ENCODE measurements at regions not wholly inside any gene's neighbourhood (a gene's known extent, or its start where the extent isn't known, plus 50 kb on each side); places are given as distances from the start of the nearest gene placed in this dataset.

- ChIA-PET POLR2A (no interaction called here), CTCF (interaction anchor here (1.1 kb wide), 1 partner anchor 115 kb away, joined by 3 read pairs; no protein-coding TSS in a partner anchor)
- TF ChIP-seq, protein P1, sequence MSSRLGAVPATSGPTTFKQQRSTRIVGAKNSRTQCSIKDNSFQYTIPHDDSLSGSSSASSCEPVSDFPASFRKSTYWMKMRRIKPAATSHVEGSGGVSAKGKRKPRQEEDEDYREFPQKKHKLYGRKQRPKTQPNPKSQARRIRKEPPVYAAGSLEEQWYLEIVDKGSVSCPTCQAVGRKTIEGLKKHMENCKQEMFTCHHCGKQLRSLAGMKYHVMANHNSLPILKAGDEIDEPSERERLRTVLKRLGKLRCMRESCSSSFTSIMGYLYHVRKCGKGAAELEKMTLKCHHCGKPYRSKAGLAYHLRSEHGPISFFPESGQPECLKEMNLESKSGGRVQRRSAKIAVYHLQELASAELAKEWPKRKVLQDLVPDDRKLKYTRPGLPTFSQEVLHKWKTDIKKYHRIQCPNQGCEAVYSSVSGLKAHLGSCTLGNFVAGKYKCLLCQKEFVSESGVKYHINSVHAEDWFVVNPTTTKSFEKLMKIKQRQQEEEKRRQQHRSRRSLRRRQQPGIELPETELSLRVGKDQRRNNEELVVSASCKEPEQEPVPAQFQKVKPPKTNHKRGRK (CRISPR knock-in tag; IDR thresholded peaks at IDR 0.05; ENCODE audit: borderline replicate concordance) = no peak
- TF ChIP-seq EMX1 (CRISPR knock-in tag; IDR thresholded peaks at IDR 0.05) (no peak), MXD4 (CRISPR knock-in tag; IDR thresholded peaks at IDR 0.05; ENCODE audit: borderline replicate concordance) (no peak), FOXJ3 (CRISPR knock-in tag; IDR thresholded peaks at IDR 0.05; ENCODE audit: borderline replicate concordance) (no peak), CTCF (IDR thresholded peaks at IDR 0.05) (no peak), E2F5 (CRISPR knock-in tag; IDR thresholded peaks at IDR 0.05) (no peak), SMAD3 (CRISPR knock-in tag; IDR thresholded peaks at IDR 0.05; ENCODE audit: borderline replicate concordance) (no peak), NFATC4 (CRISPR knock-in tag; IDR thresholded peaks at IDR 0.05) (no peak), ZNF396 (CRISPR knock-in tag; IDR thresholded peaks at IDR 0.05; ENCODE audit: borderline replicate concordance) (no peak), PRRX2 (CRISPR knock-in tag; IDR thresholded peaks at IDR 0.05) (no peak), ZBTB21 (CRISPR knock-in tag; IDR thresholded peaks at IDR 0.05; ENCODE audit: borderline replicate concordance) (no peak), JAZF1 (CRISPR knock-in tag; IDR thresholded peaks at IDR 0.05) (no peak), SP1 (CRISPR knock-in tag; conservative IDR thresholded peaks at IDR 0.05) (no peak), ELF4 (CRISPR knock-in tag; IDR thresholded peaks at IDR 0.05; ENCODE audit: low read depth) (no peak), OVOL2 (CRISPR knock-in tag; IDR thresholded peaks at IDR 0.05; ENCODE audit: borderline replicate concordance) (no peak), ETV6 (CRISPR knock-in tag; IDR thresholded peaks at IDR 0.05) (no peak), GABPB1 (CRISPR knock-in tag; IDR thresholded peaks at IDR 0.05) (no peak)
- TF ChIP-seq, protein P2, sequence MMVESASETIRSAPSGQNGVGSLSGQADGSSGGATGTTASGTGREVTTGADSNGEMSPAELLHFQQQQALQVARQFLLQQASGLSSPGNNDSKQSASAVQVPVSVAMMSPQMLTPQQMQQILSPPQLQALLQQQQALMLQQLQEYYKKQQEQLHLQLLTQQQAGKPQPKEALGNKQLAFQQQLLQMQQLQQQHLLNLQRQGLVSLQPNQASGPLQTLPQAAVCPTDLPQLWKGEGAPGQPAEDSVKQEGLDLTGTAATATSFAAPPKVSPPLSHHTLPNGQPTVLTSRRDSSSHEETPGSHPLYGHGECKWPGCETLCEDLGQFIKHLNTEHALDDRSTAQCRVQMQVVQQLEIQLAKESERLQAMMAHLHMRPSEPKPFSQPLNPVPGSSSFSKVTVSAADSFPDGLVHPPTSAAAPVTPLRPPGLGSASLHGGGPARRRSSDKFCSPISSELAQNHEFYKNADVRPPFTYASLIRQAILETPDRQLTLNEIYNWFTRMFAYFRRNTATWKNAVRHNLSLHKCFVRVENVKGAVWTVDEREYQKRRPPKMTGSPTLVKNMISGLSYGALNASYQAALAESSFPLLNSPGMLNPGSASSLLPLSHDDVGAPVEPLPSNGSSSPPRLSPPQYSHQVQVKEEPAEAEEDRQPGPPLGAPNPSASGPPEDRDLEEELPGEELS (CRISPR knock-in tag; IDR thresholded peaks at IDR 0.05) = no peak
- TF ChIP-seq, protein P3, sequence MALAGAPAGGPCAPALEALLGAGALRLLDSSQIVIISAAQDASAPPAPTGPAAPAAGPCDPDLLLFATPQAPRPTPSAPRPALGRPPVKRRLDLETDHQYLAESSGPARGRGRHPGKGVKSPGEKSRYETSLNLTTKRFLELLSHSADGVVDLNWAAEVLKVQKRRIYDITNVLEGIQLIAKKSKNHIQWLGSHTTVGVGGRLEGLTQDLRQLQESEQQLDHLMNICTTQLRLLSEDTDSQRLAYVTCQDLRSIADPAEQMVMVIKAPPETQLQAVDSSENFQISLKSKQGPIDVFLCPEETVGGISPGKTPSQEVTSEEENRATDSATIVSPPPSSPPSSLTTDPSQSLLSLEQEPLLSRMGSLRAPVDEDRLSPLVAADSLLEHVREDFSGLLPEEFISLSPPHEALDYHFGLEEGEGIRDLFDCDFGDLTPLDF (CRISPR knock-in tag; IDR thresholded peaks at IDR 0.05) = no peak
- ATAC-seq (no peak), DNase-seq (ENCODE audit: low spot score) (no peak)
- no peak overlapping the region for H3K4me3 Mint-ChIP-seq
- no peaks in the 10 kb centered on the region for H3K4me1 Mint-ChIP-seq
- H3K9me3 Mint-ChIP-seq = no peaks in the 10 kb centered on the region
- H3K36me3 Mint-ChIP-seq = no peaks in the 10 kb centered on the region; the same call in 1 of the 2 replicates
- H3K27ac Mint-ChIP-seq = no peak overlapping the region
- no peaks in the 10 kb centered on the region for H3K27me3 Mint-ChIP-seq (ENCODE audit: low read depth)
These were observed 219.3 kb downstream of the GLI2 start for GRCh38 chr2:120954939-120955338.

- Mint-ChIP-seq H3K27me3 (ENCODE audit: low read depth) (no peaks in the 10 kb centered on the region), H3K4me3 (no peak overlapping the region), H3K4me1 (no peaks in the 10 kb centered on the region), H3K27ac (peak overlapping the region; percentile 55; the same call in 1 of the 2 replicates), H3K9me3 (no peaks in the 10 kb centered on the region), H3K36me3 (no peaks in the 10 kb centered on the region; the same call in 1 of the 2 replicates)
- ChIA-PET POLR2A (interaction anchor here (1.9 kb wide), 1 partner anchor 119 kb away, joined by 7 read pairs; no protein-coding TSS in a partner anchor), CTCF (interaction anchor here (1.1 to 5.2 kb wide), 3 partner anchors 76 to 260 kb away, joined by 3 to 42 read pairs (median 3); no protein-coding TSS in a partner anchor)
- no peak for ATAC-seq
- DNase-seq (ENCODE audit: low spot score) = no peak
- TF ChIP-seq NFE2L1 (CRISPR knock-in tag; IDR thresholded peaks at IDR 0.05) (no peak), ESRRA (CRISPR knock-in tag; IDR thresholded peaks at IDR 0.05; ENCODE audit: borderline replicate concordance) (no peak), SP1 (CRISPR knock-in tag; conservative IDR thresholded peaks at IDR 0.05) (no peak), PREB (CRISPR knock-in tag; IDR thresholded peaks at IDR 0.05; ENCODE audit: borderline replicate concordance) (no peak), RELA (CRISPR knock-in tag; IDR thresholded peaks at IDR 0.05; ENCODE audit: borderline replicate concordance) (no peak)
- TF ChIP-seq, protein P4, sequence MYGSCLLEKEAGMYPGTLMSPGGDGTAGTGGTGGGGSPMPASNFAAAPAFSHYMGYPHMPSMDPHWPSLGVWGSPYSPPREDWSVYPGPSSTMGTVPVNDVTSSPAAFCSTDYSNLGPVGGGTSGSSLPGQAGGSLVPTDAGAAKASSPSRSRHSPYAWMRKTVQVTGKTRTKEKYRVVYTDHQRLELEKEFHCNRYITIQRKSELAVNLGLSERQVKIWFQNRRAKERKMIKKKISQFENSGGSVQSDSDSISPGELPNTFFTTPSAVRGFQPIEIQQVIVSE (CRISPR knock-in tag; IDR thresholded peaks at IDR 0.05; ENCODE audit: borderline replicate concordance) = no peak
- TF ChIP-seq, protein P5, sequence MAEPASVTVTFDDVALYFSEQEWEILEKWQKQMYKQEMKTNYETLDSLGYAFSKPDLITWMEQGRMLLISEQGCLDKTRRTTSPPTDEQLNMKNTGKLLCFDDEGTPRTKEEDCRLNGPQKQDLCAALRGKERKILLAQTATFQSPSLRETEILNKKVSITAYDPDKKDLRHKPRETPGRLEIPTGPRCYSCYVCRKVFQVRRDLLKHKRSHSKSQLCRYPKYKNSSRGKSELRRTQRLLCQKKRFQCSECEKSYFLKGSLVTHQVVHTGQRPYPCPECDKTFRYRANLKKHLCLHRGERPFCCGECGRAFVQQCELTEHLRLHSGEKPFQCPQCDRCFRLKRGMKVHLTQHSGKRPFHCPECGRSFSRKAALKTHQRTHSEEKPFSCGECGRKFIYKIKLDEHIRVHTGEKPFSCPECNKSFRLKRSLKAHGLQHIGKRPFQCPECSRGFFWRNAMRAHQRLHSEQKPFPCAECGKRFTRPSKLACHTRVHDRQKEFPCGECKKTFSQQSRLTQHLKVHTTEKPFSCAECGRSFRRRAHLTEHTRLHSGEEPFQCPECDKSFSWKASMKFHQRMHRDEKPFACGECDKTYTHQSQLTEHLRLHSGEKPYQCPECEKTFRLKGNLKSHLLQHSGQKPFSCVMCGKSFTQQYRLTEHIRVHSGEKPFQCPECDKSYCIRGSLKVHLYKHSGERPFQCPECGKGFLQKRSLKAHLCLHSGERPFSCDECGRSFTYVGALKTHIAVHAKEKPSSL (CRISPR knock-in tag; conservative IDR thresholded peaks at IDR 0.05) = no peak
These were observed 219.8 kb downstream of the GLI2 start for GRCh38 chr2:120955427-120955826.
